Ishikawa (cell line): ENCODE measurements at regions not wholly inside any gene's neighbourhood (a gene's known extent, or its start where the extent isn't known, plus 50 kb on each side); places are given as distances from the start of the nearest gene placed in this dataset.

Experiments used
- CEBPB ChIP-seq: IDR thresholded peaks from 2 replicates; pipeline ENCODE4 v1.6.1; 2012
- CREB1 ChIP-seq: IDR thresholded peaks from 2 replicates; pipeline ENCODE4 v1.6.1; 2012; ENCODE audit warnings: low read depth
- EP300 ChIP-seq: IDR thresholded peaks from 2 replicates; pipeline ENCODE4 v1.6.1; 2012; ENCODE audit warnings: borderline replicate concordance
- FOXM1 ChIP-seq: IDR thresholded peaks from 2 replicates; pipeline ENCODE4 v1.6.1; 2012; ENCODE audit warnings: low read depth, borderline replicate concordance
- TAF1 ChIP-seq: IDR thresholded peaks from 2 replicates; pipeline ENCODE4 v1.6.1; 2012; ENCODE audit warnings: low read depth, mild to moderate bottlenecking
- TEAD4 ChIP-seq: IDR thresholded peaks from 2 replicates; pipeline ENCODE4 v1.6.1; 2012
- TF ChIP-seq, protein P1 (sequence below): IDR thresholded peaks from 2 replicates; pipeline ENCODE4 v1.6.1; 2012; ENCODE audit warnings: low read depth, mild to moderate bottlenecking
- TF ChIP-seq, protein P2 (sequence below): IDR thresholded peaks from 2 replicates; pipeline ENCODE4 v1.6.1; 2012
- TF ChIP-seq, protein P3 (sequence below): IDR thresholded peaks from 2 replicates; pipeline ENCODE4 v1.6.1; 2012

DNA sequence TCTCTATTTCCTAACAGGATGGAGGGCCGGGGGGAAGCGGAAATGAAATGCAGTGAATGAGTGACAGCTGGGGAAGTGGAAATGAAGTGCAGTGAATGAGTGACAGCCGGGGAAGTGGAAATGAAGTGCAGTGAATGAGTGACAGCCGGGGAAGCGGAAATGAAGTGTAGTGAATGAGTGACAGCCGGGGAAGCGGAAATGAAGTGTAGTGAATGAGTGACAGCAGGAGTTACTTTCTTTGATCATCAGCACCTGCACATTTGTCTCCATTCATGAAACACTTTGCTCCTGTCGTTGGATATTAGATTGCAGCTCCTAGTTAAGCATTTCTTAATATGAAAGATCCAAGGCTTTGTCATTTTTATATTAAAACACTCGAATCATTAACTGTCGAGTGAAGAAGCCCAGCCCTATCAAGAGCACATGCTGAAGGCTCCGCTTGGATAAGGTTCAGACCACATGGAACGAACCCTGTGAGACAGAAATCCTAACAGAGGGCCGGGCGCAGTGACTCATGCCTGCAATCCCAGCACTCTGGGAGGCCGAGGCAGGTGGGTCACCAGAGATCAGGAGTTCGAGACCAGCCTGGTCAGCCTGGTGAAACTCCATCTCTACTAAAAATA is 406.0 kb upstream of the ADARB2 start:
- TF ChIP-seq, protein P1, sequence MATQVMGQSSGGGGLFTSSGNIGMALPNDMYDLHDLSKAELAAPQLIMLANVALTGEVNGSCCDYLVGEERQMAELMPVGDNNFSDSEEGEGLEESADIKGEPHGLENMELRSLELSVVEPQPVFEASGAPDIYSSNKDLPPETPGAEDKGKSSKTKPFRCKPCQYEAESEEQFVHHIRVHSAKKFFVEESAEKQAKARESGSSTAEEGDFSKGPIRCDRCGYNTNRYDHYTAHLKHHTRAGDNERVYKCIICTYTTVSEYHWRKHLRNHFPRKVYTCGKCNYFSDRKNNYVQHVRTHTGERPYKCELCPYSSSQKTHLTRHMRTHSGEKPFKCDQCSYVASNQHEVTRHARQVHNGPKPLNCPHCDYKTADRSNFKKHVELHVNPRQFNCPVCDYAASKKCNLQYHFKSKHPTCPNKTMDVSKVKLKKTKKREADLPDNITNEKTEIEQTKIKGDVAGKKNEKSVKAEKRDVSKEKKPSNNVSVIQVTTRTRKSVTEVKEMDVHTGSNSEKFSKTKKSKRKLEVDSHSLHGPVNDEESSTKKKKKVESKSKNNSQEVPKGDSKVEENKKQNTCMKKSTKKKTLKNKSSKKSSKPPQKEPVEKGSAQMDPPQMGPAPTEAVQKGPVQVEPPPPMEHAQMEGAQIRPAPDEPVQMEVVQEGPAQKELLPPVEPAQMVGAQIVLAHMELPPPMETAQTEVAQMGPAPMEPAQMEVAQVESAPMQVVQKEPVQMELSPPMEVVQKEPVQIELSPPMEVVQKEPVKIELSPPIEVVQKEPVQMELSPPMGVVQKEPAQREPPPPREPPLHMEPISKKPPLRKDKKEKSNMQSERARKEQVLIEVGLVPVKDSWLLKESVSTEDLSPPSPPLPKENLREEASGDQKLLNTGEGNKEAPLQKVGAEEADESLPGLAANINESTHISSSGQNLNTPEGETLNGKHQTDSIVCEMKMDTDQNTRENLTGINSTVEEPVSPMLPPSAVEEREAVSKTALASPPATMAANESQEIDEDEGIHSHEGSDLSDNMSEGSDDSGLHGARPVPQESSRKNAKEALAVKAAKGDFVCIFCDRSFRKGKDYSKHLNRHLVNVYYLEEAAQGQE = no peak
- TF ChIP-seq CEBPB (no peak), CREB1 (no peak), FOXM1 (no peak), EP300 (no peak), TAF1 (no peak), TEAD4 (no peak)
- TF ChIP-seq, protein P2, sequence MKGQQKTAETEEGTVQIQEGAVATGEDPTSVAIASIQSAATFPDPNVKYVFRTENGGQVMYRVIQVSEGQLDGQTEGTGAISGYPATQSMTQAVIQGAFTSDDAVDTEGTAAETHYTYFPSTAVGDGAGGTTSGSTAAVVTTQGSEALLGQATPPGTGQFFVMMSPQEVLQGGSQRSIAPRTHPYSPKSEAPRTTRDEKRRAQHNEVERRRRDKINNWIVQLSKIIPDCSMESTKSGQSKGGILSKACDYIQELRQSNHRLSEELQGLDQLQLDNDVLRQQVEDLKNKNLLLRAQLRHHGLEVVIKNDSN = no peak
- TF ChIP-seq, protein P3, sequence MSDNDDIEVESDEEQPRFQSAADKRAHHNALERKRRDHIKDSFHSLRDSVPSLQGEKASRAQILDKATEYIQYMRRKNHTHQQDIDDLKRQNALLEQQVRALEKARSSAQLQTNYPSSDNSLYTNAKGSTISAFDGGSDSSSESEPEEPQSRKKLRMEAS = no peak
